Glutamatergic neuron (in vitro differentiated cells): ENCODE measurements at regions not wholly inside any gene's neighbourhood (a gene's known extent, or its start where the extent isn't known, plus 50 kb on each side); places are given as distances from the start of the nearest gene placed in this dataset.

Experiments used
- DNase-seq: peaks from one replicate; pipeline ENCODE4 v3.0.0; 2022
- H3K27ac Mint-ChIP-seq: one replicate; pipeline ENCODE4 v1.8.0; 2020; ENCODE audit warnings: mild to moderate bottlenecking, mixed read lengths, inconsistent platforms; ENCODE audit not compliant: unreplicated experiment
- H3K27me3 Mint-ChIP-seq: one replicate; pipeline ENCODE4 v1.8.0; 2020; ENCODE audit warnings: mild to moderate bottlenecking, moderate library complexity, mixed read lengths, inconsistent platforms; ENCODE audit not compliant: unreplicated experiment
- H3K36me3 Mint-ChIP-seq: one replicate; pipeline ENCODE4 v1.8.0; 2020; ENCODE audit warnings: mild to moderate bottlenecking, mixed read lengths, inconsistent platforms; ENCODE audit not compliant: unreplicated experiment
- H3K4me1 Mint-ChIP-seq: one replicate; pipeline ENCODE4 v1.8.0; 2020; ENCODE audit warnings: mild to moderate bottlenecking, low read depth, mixed read lengths, inconsistent platforms; ENCODE audit not compliant: unreplicated experiment
- H3K4me3 Mint-ChIP-seq: one replicate; pipeline ENCODE4 v1.8.0; 2020; ENCODE audit warnings: mild to moderate bottlenecking, mixed read lengths, inconsistent platforms; ENCODE audit not compliant: unreplicated experiment
- H3K9me3 Mint-ChIP-seq: one replicate; pipeline ENCODE4 v1.8.0; 2020; ENCODE audit warnings: mild to moderate bottlenecking, moderate library complexity, mixed read lengths, inconsistent platforms; ENCODE audit not compliant: unreplicated experiment
- TF ChIP-seq, protein P1 (sequence below): fragments of 200-600 bp; sonication (generic); IDR thresholded peaks from one replicate; pipeline ENCODE4 v1.5.0; 2021; ENCODE audit not compliant: partially characterized antibody, unreplicated experiment

DNA sequence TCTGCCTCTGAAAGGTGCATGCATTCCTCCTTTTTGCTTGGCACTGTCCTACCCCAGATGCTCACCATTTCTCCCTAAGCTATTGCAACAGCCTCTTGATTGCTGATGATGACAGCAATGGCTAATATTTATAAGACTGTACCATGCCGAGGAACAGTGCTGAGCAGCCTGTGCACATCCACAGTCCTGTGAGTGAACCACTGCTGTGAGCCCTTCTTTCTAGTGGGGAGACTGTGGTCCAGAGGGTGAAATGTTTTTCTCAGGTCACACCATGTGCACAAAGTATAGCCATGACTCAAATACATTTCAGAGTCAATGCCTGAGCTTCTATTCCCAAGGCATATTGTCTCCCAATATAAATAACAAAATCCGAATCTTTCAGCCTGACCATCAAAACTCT is 231.2 kb upstream of the LRTM1 start:
- Mint-ChIP-seq H3K4me3 (no peak overlapping the region), H3K4me1 (no peaks in the 10 kb centered on the region), H3K36me3 (no peaks in the 10 kb centered on the region), H3K27me3 (no peaks in the 10 kb centered on the region), H3K9me3 (no peaks in the 10 kb centered on the region), H3K27ac (no peak overlapping the region)
- no peak for DNase-seq
- TF ChIP-seq, protein P1, sequence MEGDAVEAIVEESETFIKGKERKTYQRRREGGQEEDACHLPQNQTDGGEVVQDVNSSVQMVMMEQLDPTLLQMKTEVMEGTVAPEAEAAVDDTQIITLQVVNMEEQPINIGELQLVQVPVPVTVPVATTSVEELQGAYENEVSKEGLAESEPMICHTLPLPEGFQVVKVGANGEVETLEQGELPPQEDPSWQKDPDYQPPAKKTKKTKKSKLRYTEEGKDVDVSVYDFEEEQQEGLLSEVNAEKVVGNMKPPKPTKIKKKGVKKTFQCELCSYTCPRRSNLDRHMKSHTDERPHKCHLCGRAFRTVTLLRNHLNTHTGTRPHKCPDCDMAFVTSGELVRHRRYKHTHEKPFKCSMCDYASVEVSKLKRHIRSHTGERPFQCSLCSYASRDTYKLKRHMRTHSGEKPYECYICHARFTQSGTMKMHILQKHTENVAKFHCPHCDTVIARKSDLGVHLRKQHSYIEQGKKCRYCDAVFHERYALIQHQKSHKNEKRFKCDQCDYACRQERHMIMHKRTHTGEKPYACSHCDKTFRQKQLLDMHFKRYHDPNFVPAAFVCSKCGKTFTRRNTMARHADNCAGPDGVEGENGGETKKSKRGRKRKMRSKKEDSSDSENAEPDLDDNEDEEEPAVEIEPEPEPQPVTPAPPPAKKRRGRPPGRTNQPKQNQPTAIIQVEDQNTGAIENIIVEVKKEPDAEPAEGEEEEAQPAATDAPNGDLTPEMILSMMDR = no peak

DNA sequence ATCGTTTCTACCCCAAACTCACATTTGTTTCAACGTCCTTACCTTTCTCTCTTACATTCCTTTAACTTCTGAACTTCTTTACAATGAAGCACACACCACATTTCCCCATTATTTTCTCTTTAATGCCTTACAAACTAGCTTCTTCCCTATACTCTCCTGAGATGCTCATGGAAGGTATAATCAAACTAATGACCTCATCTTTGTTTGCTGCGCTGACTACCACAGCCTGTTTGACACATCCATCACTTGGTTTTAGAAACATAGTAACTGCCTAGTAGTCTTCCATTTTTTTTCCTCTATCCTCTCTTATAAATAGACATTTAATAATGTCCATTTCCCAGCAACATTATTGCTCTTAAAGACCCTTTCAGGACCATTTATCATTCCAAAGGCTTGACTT is 230.5 kb upstream of the LRTM1 start:
- Mint-ChIP-seq H3K27ac (no peak overlapping the region), H3K4me3 (no peak overlapping the region), H3K36me3 (no peaks in the 10 kb centered on the region), H3K27me3 (no peaks in the 10 kb centered on the region), H3K4me1 (no peaks in the 10 kb centered on the region), H3K9me3 (no peaks in the 10 kb centered on the region)
- TF ChIP-seq, protein P1 = no peak
- DNase-seq = no peak

GRCh38 chr3:55157731-55158130 is 229.9 kb upstream of the LRTM1 start:
- TF ChIP-seq, protein P1 = no peak
- no peaks in the 10 kb centered on the region for H3K36me3 Mint-ChIP-seq
- H3K9me3 Mint-ChIP-seq = no peaks in the 10 kb centered on the region
- H3K4me1 Mint-ChIP-seq = no peaks in the 10 kb centered on the region
- no peaks in the 10 kb centered on the region for H3K27me3 Mint-ChIP-seq
- DNase-seq = no peak
- H3K4me3 Mint-ChIP-seq = no peak overlapping the region
- no peak overlapping the region for H3K27ac Mint-ChIP-seq

DNA sequence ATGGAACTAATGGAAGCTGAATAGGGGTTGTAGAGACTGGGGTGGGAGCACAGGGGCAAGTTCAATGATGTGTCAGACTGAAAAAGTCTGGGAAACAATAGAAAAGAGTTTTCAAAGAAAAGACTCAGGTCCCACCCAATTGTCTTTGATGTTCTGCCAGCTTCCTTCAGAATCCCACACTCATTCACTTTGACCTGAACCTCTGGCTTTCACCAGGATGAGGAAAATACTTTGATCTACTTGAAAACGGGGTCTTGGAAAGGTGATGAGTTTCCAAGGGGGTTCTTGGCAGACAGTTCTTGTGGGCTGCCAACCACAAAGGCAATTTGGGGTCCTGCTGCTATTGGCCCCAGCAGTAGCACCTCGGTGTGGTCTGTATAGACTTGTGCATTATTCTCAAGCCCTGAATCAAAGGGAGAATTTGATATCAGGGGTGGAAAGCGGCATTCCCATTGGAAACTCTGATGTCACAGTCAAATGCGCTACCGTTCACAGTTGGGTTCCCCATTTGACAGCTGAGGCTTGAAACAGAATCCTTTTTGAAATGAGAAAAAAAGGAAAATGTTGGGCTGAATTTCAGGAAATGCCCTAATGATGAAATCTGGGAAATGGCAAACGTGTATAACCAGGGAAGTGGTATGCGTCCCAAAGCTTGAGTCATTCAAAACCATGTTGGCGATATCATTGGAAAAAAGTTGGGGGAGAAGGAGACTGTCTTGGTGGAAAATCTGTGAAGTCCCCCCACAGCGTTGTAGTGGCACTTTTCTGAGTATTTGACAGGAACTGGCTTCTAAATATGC is 229.2 kb upstream of the LRTM1 start:
- no peaks in the 10 kb centered on the region for H3K4me1 Mint-ChIP-seq
- no peak overlapping the region for H3K4me3 Mint-ChIP-seq
- no peaks in the 10 kb centered on the region for H3K9me3 Mint-ChIP-seq
- TF ChIP-seq, protein P1 = no peak
- H3K27me3 Mint-ChIP-seq = no peaks in the 10 kb centered on the region
- H3K27ac Mint-ChIP-seq = no peak overlapping the region
- H3K36me3 Mint-ChIP-seq = no peaks in the 10 kb centered on the region
- DNase-seq = no peak

DNA sequence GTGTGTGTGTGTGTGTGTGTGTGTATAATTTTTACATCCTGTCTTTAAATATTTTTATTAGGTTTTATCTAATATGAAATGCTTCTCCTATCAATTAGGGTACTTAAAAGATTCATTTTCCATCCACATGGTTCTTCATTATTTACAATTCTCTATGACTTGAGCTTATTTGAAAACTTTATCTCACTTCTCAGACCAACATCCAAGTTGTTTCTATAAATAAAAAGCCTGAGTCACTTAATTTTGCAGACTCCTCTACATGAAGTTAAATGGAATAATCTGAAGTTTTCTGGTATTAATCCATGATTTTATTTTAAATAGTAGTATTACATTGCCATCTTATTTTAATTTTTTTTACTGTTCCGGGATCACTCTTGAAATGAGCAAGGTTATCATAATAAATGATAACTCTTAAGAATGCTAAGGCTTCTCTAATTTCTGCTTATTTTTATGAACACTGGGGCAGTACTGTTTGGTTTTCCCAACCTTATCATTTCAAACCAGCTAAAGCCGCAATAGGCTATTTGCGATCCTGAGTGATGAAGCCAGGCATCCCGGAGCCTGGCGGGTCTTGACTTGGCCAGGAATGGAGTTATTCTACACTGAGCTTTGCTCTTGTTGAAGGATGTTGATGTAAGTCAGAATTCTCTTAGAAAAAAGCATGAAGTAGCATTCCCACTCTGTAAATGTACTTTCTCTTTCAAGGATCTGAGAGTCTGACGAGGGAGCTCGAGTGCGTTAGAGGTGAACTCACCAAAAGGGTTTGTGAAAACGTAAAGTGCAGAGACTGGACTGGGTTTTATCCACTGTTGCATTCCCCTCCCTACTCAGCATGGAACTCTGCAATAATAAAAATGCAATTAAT is 220.2 kb upstream of the LRTM1 start:
- no peak overlapping the region for H3K27ac Mint-ChIP-seq
- TF ChIP-seq, protein P1 = no peak
- no peak for DNase-seq
- H3K4me3 Mint-ChIP-seq = no peak overlapping the region
- H3K4me1 Mint-ChIP-seq = no peaks in the 10 kb centered on the region
- H3K27me3 Mint-ChIP-seq = no peaks in the 10 kb centered on the region
- no peaks in the 10 kb centered on the region for H3K9me3 Mint-ChIP-seq
- H3K36me3 Mint-ChIP-seq = no peaks in the 10 kb centered on the region
